PC-9 (cell line): ENCODE measurements at regions not wholly inside any gene's neighbourhood (a gene's known extent, or its start where the extent isn't known, plus 50 kb on each side); places are given as distances from the start of the nearest gene placed in this dataset.

Source experiments
- BruUV-seq: library from RNA; stranded (reverse); fragments of 400-500 nt; replicated peaks from 2 replicates; lab custom pipeline; 2021; lab: Mats Ljungman, UMichigan
- CTCF ChIA-PET: fragments of 300-600 bp; sonication (Branson Sonifier 250); formaldehyde crosslinking; loops from one replicate; lab custom pipeline; 2022; ENCODE audit warnings: antibody characterized with exemption; lab: Charles Lee
- POLR2A ChIA-PET: fragments of 300-600 bp; sonication (Branson Sonifier 250); formaldehyde crosslinking; loops from one replicate; lab custom pipeline; 2022; ENCODE audit warnings: antibody characterized with exemption; ENCODE audit not compliant: unreplicated experiment; lab: Charles Lee
- DNase-seq, 2 experiments: peaks; one replicate each; pipeline versions ENCODE4 v3.0.0 to v3.0.0-alpha.2; 2015 to 2022; ENCODE audit warnings: mixed read lengths in 1 of 2
- H2AFZ ChIP-seq: fragments of 200-600 bp; sonication (generic); 2 replicates; pipeline ENCODE4 v1.8.1; 2017; ENCODE audit warnings: antibody characterized with exemption
- H3F3A ChIP-seq: fragments of 200-600 bp; sonication (generic); 2 replicates; pipeline ENCODE4 v1.8.1; 2017; ENCODE audit warnings: antibody characterized with exemption, mild to moderate bottlenecking, low read depth; ENCODE audit not compliant: insufficient read depth
- H3K27ac ChIP-seq: fragments of 200-600 bp; sonication (generic); 2 replicates; pipeline ENCODE4 v1.6.1; 2016; ENCODE audit warnings: mixed run types
- H3K27me3 ChIP-seq: fragments of 200-600 bp; sonication (generic); 2 replicates; pipeline ENCODE4 v1.6.1; 2016; ENCODE audit warnings: low read depth, mixed run types; ENCODE audit not compliant: insufficient read depth
- H3K36me3 ChIP-seq: fragments of 200-600 bp; sonication (generic); 2 replicates; pipeline ENCODE4 v1.6.1; 2016; ENCODE audit warnings: low read depth, mixed run types
- H3K4me1 ChIP-seq: fragments of 200-600 bp; sonication (generic); replicated peaks from 2 replicates; pipeline ENCODE4 v1.6.1; 2016; ENCODE audit warnings: mixed run types; ENCODE audit not compliant: insufficient read depth
- H3K4me2 ChIP-seq: fragments of 200-600 bp; sonication (generic); 2 replicates; pipeline ENCODE4 v1.6.1; 2017; ENCODE audit warnings: mixed run types
- H3K4me3 ChIP-seq: fragments of 200-600 bp; sonication (generic); 2 replicates; pipeline ENCODE4 v1.6.1; 2016; ENCODE audit warnings: mixed run types
- H3K79me2 ChIP-seq: fragments of 200-600 bp; sonication (generic); 2 replicates; pipeline ENCODE4 v1.6.1; 2017; ENCODE audit warnings: low read depth, mixed run types
- H3K9me2 ChIP-seq: fragments of 200-600 bp; sonication (generic); 2 replicates; pipeline ENCODE4 v1.8.1; 2017; ENCODE audit warnings: mild to moderate bottlenecking; ENCODE audit not compliant: insufficient read depth
- H3K9me3 ChIP-seq: fragments of 200-600 bp; sonication (generic); 2 replicates; pipeline ENCODE4 v1.8.1; 2016; ENCODE audit warnings: low read depth; ENCODE audit not compliant: insufficient read depth
- H4K20me1 ChIP-seq: fragments of 200-600 bp; sonication (generic); 2 replicates; pipeline ENCODE4 v1.8.1; 2017; ENCODE audit not compliant: insufficient read depth
- EZH2 ChIP-seq: fragments of 200-600 bp; sonication (generic); IDR thresholded peaks from 2 replicates; pipeline ENCODE4 v1.8.0; 2017; ENCODE audit warnings: antibody characterized with exemption, low read depth
- intact Hi-C: fragments of 100-400 bp; cut with micrococcal nuclease; formaldehyde crosslinking; loops from one replicate; pipeline ENCODE4 v1.10.0; 2022; ENCODE audit not compliant: unreplicated experiment
- TF ChIP-seq, protein P1 (sequence below): fragments of 200-600 bp; sonication (generic); conservative IDR thresholded peaks from 2 replicates; pipeline ENCODE4 v1.6.1; 2017; ENCODE audit warnings: mixed run types, antibody characterized with exemption, mild to moderate bottlenecking, moderate library complexity

DNA sequence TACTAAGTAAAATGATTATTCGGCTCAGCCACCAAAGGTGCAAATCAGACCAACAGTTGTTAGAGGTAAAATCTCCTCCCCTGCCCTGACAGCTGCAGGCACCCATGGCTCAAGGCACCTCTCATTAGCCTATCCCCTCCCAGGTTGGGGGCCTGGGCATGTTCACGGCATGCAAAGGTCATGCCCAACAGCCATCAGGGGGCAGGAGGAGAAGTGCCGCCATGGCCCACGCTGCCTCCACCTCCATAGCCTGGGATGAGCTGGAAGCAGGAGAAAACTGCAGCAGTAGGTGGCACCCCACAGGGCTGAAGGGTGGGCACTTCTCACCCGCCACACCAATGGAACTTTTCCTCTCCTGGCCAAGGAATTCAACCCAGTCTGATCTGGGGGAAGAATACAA is 146.4 kb upstream of the COX10 start:
- Histone ChIP-seq H3K4me2 (no peak overlapping the region), H3K79me2 (no peaks in the 10 kb centered on the region), H2AFZ (no peak overlapping the region), H3F3A (no peaks in the 10 kb centered on the region), H3K36me3 (no peaks in the 10 kb centered on the region), H3K9me3 (no peaks in the 10 kb centered on the region), H3K27ac (no peak overlapping the region), H3K4me1 (no peaks in the 10 kb centered on the region), H3K4me3 (no peak overlapping the region), H3K9me2 (no peaks in the 10 kb centered on the region), H3K27me3 (peaks cover 35% of the 10 kb centered on the region), H4K20me1 (no peaks in the 10 kb centered on the region)
- DNase-seq, result no peak
- TF ChIP-seq EZH2, result no peak
- TF ChIP-seq, protein P1, sequence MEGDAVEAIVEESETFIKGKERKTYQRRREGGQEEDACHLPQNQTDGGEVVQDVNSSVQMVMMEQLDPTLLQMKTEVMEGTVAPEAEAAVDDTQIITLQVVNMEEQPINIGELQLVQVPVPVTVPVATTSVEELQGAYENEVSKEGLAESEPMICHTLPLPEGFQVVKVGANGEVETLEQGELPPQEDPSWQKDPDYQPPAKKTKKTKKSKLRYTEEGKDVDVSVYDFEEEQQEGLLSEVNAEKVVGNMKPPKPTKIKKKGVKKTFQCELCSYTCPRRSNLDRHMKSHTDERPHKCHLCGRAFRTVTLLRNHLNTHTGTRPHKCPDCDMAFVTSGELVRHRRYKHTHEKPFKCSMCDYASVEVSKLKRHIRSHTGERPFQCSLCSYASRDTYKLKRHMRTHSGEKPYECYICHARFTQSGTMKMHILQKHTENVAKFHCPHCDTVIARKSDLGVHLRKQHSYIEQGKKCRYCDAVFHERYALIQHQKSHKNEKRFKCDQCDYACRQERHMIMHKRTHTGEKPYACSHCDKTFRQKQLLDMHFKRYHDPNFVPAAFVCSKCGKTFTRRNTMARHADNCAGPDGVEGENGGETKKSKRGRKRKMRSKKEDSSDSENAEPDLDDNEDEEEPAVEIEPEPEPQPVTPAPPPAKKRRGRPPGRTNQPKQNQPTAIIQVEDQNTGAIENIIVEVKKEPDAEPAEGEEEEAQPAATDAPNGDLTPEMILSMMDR, result no peak
- ChIA-PET POLR2A (no interaction called here), CTCF (no interaction called here)
- BruUV-seq, result no TSS peak
- intact Hi-C loops, result no loop called here

DNA sequence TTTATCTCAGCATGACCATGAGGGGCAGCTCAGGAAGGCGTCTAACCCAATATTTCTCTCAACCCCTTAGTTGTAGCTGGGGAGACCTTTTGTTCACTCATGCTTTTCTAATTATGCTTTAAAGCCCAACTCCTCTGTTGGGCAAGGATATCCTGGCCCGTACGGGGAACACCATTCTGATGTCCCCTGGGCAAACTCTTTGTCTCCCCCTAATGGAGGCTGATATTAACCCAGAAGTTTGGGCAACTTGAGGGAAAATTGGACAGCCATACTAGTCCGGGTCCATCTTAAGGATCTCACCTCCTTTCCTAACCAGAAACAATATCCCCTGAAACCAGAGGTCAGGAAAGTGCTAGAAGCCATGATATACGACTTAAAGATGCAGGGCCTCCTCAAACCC is 143.7 kb upstream of the COX10 start:
- H3K4me1 ChIP-seq, result no peaks in the 10 kb centered on the region
- H3K4me2 ChIP-seq, result no peak overlapping the region
- H3F3A ChIP-seq, result no peaks in the 10 kb centered on the region
- TF ChIP-seq, protein P1, result no peak; the same call in 1 of the 2 replicates
- no peak for TF ChIP-seq EZH2
- BruUV-seq, result no TSS peak
- no peaks in the 10 kb centered on the region for H3K9me2 ChIP-seq
- no peak for DNase-seq
- no peak overlapping the region for H3K4me3 ChIP-seq
- H3K27me3 ChIP-seq, result peaks cover 22% of the 10 kb centered on the region
- CTCF ChIA-PET, result no interaction called here
- H2AFZ ChIP-seq, result no peak overlapping the region
- H3K36me3 ChIP-seq, result no peaks in the 10 kb centered on the region
- no peaks in the 10 kb centered on the region for H4K20me1 ChIP-seq
- H3K27ac ChIP-seq, result no peak overlapping the region
- POLR2A ChIA-PET, result no interaction called here
- intact Hi-C loops, result no loop called here
- H3K79me2 ChIP-seq, result no peaks in the 10 kb centered on the region
- H3K9me3 ChIP-seq, result no peaks in the 10 kb centered on the region

DNA sequence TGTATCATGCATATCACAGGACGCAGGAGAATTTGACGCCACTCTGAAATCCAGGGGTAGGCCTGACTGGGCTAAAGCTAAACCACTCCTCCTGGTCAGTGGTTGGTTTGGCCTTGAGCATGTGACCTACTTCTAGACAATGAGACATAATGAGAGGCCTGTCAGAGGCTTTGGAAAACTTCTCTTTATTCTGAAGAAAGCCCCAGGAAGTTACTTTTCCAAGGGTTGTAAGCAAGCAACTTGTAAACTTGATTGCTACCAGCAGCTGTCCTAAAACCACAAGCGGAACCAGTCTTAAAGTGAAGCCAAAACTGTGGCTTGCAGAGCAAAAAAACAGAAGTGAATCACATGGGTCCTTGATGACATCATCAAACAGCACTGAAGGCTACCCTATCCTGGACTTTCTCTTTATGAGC is 138.2 kb upstream of the COX10 start:
- no peaks in the 10 kb centered on the region for H3K36me3 ChIP-seq
- H3K27me3 ChIP-seq, result no peaks in the 10 kb centered on the region
- H3K9me2 ChIP-seq, result no peaks in the 10 kb centered on the region
- H3K4me3 ChIP-seq, result no peak overlapping the region
- H3K79me2 ChIP-seq, result no peaks in the 10 kb centered on the region
- H4K20me1 ChIP-seq, result no peaks in the 10 kb centered on the region
- TF ChIP-seq, protein P1, result no peak
- no peak for TF ChIP-seq EZH2
- ChIA-PET POLR2A (no interaction called here), CTCF (no interaction called here)
- H2AFZ ChIP-seq, result no peak overlapping the region
- intact Hi-C loops, result no loop called here
- no peaks in the 10 kb centered on the region for H3K9me3 ChIP-seq
- no peak overlapping the region for H3K4me2 ChIP-seq
- H3K4me1 ChIP-seq, result no peaks in the 10 kb centered on the region
- no TSS peak for BruUV-seq
- no peak overlapping the region for H3K27ac ChIP-seq
- no peak for DNase-seq
- H3F3A ChIP-seq, result no peaks in the 10 kb centered on the region
